ENCODE measurements at regions not wholly inside any gene's neighbourhood (a gene's known extent, or its start where the extent isn't known, plus 50 kb on each side); places are given as distances from the start of the nearest gene placed in this dataset.

DNA sequence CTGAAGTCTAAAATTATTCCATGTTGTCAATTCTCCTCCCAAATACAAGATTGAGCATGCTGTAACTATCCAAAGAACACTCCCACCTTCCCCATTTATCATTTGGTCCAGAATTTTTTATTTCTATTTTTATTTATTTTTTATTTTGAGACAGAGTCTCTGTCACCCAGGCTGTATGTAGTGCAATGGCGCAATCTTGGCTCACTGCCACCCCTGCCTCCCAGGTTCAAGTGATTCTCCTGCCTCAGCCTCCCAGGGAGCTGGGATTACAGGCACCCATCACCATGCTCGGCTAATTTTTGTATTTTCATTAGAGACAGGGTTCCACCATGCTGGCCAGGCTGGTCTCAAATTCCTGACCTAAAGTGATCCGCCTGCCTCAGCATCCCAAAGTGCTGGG is 306.8 kb downstream of the KLF12 start:
- Histone ChIP-seq H3K9ac (ENCODE audit: insufficient read length) (no peak overlapping the region), H3K36me3 (ENCODE audit: insufficient read depth, low read length) (no peaks in the 10 kb centered on the region), H3K4me3 (no peak overlapping the region), H3K9me3 (ENCODE audit: low read depth, low read length) (no peaks in the 10 kb centered on the region), H3K27ac (no peak overlapping the region)
- DNase-seq (ENCODE audit: low read depth, low spot score) = no peak
- TF ChIP-seq EZH2 (IDR thresholded peaks at IDR 0.05) (no peak), FOXP2 (optimal IDR thresholded peaks at IDR 0.05; ENCODE audit: control extremely low read depth, extremely low read length, insufficient read depth) (no peak), POLR2AphosphoS5 (IDR thresholded peaks at IDR 0.05; ENCODE audit: borderline replicate concordance, low read depth, low read length) (no peak)

DNA sequence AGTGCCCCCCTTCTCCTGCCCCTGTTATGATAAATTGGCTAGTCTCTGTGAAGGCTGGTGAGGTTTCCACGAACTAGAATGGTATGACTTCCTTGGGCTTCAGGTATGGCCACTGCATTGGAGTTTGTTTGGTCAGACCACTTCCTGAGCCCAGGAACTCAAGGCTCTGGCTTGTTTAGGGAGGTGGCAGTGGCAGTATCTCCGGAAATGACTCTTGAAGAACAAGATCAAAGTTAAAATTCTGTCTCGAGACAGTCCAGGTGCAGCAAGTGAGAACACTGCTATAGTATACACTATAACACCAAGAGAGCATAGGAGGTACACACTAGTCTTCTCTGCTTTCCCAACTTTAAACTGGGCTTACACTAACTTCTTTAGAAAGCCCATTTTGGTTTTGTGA is 309.1 kb downstream of the KLF12 start:
- Histone ChIP-seq H3K9ac (ENCODE audit: insufficient read length) (no peak overlapping the region), H3K9me3 (ENCODE audit: low read depth, low read length) (no peaks in the 10 kb centered on the region), H3K4me3 (no peak overlapping the region), H3K36me3 (ENCODE audit: insufficient read depth, low read length) (no peaks in the 10 kb centered on the region), H3K27ac (no peak overlapping the region)
- no peak for TF ChIP-seq EZH2 (IDR thresholded peaks at IDR 0.05)
- no peak for TF ChIP-seq FOXP2 (optimal IDR thresholded peaks at IDR 0.05; ENCODE audit: control extremely low read depth, extremely low read length, insufficient read depth)
- no peak for TF ChIP-seq POLR2AphosphoS5 (IDR thresholded peaks at IDR 0.05; ENCODE audit: borderline replicate concordance, low read depth, low read length)
- DNase-seq (ENCODE audit: low read depth, low spot score) = no peak

DNA sequence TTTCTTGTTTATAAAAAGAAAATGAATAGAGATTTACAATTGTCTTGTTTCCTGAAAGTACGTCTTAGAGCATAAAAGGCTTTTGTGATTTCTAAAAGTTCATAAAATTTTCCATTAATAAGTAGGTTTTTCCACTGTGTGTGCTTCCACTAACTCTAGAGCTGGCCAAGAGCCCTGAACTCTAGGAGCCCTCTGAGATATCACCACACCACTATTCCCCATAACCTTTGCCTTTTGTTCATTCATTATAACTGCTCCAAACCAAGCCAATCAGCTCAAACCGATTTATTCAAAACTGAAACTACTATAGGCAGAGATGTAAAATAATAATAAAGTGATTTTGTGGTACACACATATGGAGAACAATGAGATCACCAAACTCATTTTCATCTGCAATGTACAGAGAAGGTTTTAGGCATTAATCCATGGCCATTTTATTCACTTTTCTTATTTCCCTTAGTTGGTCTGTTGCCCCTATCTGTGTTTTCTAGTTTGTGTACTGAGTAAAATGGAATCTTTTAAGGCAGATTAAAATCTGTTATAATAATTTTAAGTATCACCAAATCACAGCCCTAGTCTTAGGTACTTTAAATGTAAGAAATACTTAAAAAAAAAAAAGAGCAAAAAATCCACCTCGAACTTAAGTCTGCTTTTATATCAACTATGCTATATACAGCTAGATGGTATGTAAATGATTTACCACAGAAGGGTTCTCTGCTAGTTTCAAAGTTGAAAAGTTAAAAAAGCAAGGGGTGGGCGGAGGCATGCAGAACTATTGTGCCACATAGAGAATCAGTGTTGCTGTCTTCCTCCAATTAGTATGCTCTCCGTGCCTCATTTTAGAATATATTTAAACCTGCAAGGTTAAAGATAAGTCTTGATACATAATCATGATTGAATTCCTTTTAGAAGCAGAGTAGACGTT is 311.3 kb downstream of the KLF12 start:
- Histone ChIP-seq H3K27ac (no peak overlapping the region), H3K9me3 (ENCODE audit: low read depth, low read length) (no peaks in the 10 kb centered on the region), H3K4me3 (no peak overlapping the region), H3K36me3 (ENCODE audit: insufficient read depth, low read length) (no peaks in the 10 kb centered on the region), H3K9ac (ENCODE audit: insufficient read length) (no peak overlapping the region)
- no peak for DNase-seq (ENCODE audit: low read depth, low spot score)
- TF ChIP-seq POLR2AphosphoS5 (IDR thresholded peaks at IDR 0.05; ENCODE audit: borderline replicate concordance, low read depth, low read length) = no peak
- TF ChIP-seq FOXP2 (optimal IDR thresholded peaks at IDR 0.05; ENCODE audit: control extremely low read depth, extremely low read length, insufficient read depth) = no peak
- no peak for TF ChIP-seq EZH2 (IDR thresholded peaks at IDR 0.05)

DNA sequence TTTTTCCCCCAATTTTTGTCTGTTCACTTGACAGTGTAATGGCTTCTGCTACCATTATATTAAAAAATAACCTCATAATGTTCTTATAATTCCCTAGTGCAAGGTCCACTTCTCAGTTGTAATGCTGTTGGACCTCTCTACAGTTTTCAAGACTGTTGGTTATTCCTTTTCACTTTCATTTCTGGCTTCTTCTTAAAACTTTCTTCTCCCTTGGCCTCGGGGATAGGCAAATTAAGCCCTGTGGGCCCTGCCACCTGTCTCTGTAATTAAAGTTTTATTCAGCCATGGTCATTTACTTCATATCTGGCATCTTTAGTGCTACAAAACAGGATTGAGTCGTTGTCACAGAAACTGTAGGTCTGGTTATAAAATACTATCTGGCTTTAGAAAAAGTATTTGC is 313.5 kb downstream of the KLF12 start:
- H3K27ac ChIP-seq = no peak overlapping the region

DNA sequence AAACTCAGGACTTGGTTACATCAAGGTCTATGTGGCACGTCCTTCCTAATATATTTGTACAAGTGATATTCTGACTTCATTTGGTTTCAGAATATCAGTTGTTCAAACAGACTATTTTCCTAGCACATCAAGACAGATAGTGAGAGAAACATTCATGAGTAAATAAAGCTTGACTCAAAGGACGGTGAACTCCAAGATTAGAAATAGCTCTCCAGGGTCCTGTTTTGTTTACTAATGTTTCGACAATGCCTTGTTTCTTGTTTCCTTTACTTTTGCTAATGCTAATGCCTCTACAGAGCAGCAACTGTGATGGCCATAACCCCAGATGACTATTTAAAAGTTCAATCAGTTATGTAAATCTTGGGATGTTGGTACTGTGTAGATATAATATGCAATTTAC is 313.9 kb downstream of the KLF12 start:
- no peak overlapping the region for H3K27ac ChIP-seq
- no peaks in the 10 kb centered on the region for H3K9me3 ChIP-seq (ENCODE audit: low read depth, low read length)
- H3K4me3 ChIP-seq = no peak overlapping the region
- no peak for TF ChIP-seq FOXP2 (optimal IDR thresholded peaks at IDR 0.05; ENCODE audit: control extremely low read depth, extremely low read length, insufficient read depth)
- TF ChIP-seq EZH2 (IDR thresholded peaks at IDR 0.05) = no peak
- no peak for TF ChIP-seq POLR2AphosphoS5 (IDR thresholded peaks at IDR 0.05; ENCODE audit: borderline replicate concordance, low read depth, low read length)
- no peaks in the 10 kb centered on the region for H3K36me3 ChIP-seq (ENCODE audit: insufficient read depth, low read length)
- DNase-seq (ENCODE audit: low read depth, low spot score) = no peak
- H3K9ac ChIP-seq (ENCODE audit: insufficient read length) = no peak overlapping the region

More for the DNA sequence above, 313.5 kb downstream of the KLF12 start:
- TF ChIP-seq EZH2 (IDR thresholded peaks at IDR 0.05) (no peak), FOXP2 (optimal IDR thresholded peaks at IDR 0.05; ENCODE audit: control extremely low read depth, extremely low read length, insufficient read depth) (no peak), POLR2AphosphoS5 (IDR thresholded peaks at IDR 0.05; ENCODE audit: borderline replicate concordance, low read depth, low read length) (no peak)
- Histone ChIP-seq H3K4me3 (no peak overlapping the region), H3K9ac (ENCODE audit: insufficient read length) (no peak overlapping the region), H3K36me3 (ENCODE audit: insufficient read depth, low read length) (no peaks in the 10 kb centered on the region), H3K9me3 (ENCODE audit: low read depth, low read length) (no peaks in the 10 kb centered on the region)
- DNase-seq (ENCODE audit: low read depth, low spot score) = no peak

DNA sequence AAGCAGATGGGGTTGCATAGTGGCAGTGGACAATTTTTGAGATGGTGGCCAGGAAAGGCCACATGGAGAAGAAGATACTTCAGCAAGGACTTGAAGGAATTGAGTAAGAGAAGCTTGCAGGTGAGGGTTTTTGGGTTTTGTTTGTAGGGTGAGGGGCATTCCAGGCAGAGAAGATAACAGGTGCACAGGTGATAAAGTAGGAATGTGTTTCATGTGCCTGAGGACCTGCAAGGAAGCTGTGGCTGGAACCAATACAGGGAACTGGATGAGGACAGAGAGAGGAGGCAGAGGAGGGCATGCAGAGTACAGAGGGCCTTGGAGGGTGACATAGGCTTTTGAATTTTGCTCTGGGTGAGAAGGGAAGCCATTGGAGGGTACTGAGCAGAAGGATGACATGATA is 314.5 kb downstream of the KLF12 start:
- no peaks in the 10 kb centered on the region for H3K9me3 ChIP-seq (ENCODE audit: low read depth, low read length)
- H3K36me3 ChIP-seq (ENCODE audit: insufficient read depth, low read length) = no peaks in the 10 kb centered on the region
- no peak overlapping the region for H3K27ac ChIP-seq
- H3K9ac ChIP-seq (ENCODE audit: insufficient read length) = no peak overlapping the region
- TF ChIP-seq EZH2 (IDR thresholded peaks at IDR 0.05) (no peak), FOXP2 (optimal IDR thresholded peaks at IDR 0.05; ENCODE audit: control extremely low read depth, extremely low read length, insufficient read depth) (no peak), POLR2AphosphoS5 (IDR thresholded peaks at IDR 0.05; ENCODE audit: borderline replicate concordance, low read depth, low read length) (no peak)
- DNase-seq (ENCODE audit: low read depth, low spot score) = no peak
- no peak overlapping the region for H3K4me3 ChIP-seq

DNA sequence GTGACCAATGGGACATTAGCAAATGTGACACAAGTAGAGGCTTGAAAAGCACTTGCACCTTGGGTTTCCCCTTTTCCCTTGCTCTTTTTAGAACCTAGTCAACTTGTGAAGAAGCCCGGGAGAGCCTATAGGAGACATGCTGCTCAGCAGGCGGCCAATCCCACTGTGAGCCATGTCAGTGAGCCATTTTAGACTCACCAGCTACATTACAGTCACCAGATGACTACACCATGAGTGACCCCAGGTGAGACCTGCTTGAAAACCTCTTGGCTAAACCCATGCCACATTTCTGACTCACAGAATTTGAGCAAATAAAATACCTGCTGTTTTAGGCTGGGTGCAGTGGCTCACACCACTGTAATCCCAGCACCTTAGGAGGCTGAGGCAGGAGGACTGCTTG is 317.5 kb downstream of the KLF12 start:
- TF ChIP-seq POLR2AphosphoS5 (IDR thresholded peaks at IDR 0.05; ENCODE audit: borderline replicate concordance, low read depth, low read length) (no peak), FOXP2 (optimal IDR thresholded peaks at IDR 0.05; ENCODE audit: control extremely low read depth, extremely low read length, insufficient read depth) (no peak), EZH2 (IDR thresholded peaks at IDR 0.05) (no peak)
- no peak overlapping the region for H3K4me3 ChIP-seq
- no peaks in the 10 kb centered on the region for H3K36me3 ChIP-seq (ENCODE audit: insufficient read depth, low read length)
- H3K9me3 ChIP-seq (ENCODE audit: low read depth, low read length) = no peaks in the 10 kb centered on the region
- no peak overlapping the region for H3K9ac ChIP-seq (ENCODE audit: insufficient read length)
- no peak for DNase-seq (ENCODE audit: low read depth, low spot score)
- no peak overlapping the region for H3K27ac ChIP-seq

DNA sequence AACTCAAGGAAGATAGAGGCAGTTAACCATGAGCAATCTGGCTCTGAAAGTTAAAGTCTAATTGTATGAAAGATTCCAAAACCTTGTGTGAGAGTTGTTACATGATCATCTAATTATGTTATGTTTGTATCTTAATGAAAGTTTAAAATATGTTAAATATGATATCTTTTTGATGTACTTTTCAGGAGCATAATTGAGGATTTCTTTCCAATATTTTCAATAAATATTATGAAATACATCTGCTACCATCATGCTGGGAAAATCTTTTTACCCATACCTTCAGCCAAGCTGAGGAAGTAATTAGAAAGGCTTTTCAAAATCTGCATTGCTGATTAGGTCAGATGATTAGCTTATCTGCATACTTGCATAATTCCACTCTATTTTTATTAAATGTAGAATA is 318.4 kb downstream of the KLF12 start:
- Histone ChIP-seq H3K9ac (ENCODE audit: insufficient read length) (no peak overlapping the region), H3K36me3 (ENCODE audit: insufficient read depth, low read length) (no peaks in the 10 kb centered on the region), H3K27ac (no peak overlapping the region), H3K9me3 (ENCODE audit: low read depth, low read length) (no peaks in the 10 kb centered on the region), H3K4me3 (no peak overlapping the region)
- TF ChIP-seq POLR2AphosphoS5 (IDR thresholded peaks at IDR 0.05; ENCODE audit: borderline replicate concordance, low read depth, low read length) = no peak
- TF ChIP-seq FOXP2 (optimal IDR thresholded peaks at IDR 0.05; ENCODE audit: control extremely low read depth, extremely low read length, insufficient read depth) = no peak
- TF ChIP-seq EZH2 (IDR thresholded peaks at IDR 0.05) = no peak
- DNase-seq (ENCODE audit: low read depth, low spot score) = no peak

Measured in SK-N-MC (cell line).